Activated CD4-positive, alpha-beta memory T cell treated with anti-CD3 and anti-CD28 coated beads for 36 hours (primary cell): ENCODE measurements at regions not wholly inside any gene's neighbourhood (a gene's known extent, or its start where the extent isn't known, plus 50 kb on each side); places are given as distances from the start of the nearest gene placed in this dataset.

Experiments used
- CTCF ChIA-PET: fragments of 350-600 bp; sonication (Branson Sonifier 250); formaldehyde crosslinking; loops from one replicate; lab custom pipeline; 2021; ENCODE audit warnings: antibody characterized with exemption, inconsistent platforms; lab: Charles Lee
- POLR2A ChIA-PET: fragments of 350-600 bp; sonication (Branson Sonifier 250); formaldehyde crosslinking; loops from one replicate; lab custom pipeline; 2021; ENCODE audit warnings: antibody characterized with exemption; lab: Charles Lee
- DNase-seq: peaks from one replicate; pipeline ENCODE4 v3.0.0-alpha.2; 2020
- H3K27ac Mint-ChIP-seq: one replicate; pipeline ENCODE4 v1.8.0; 2021; ENCODE audit warnings: mixed read lengths
- H3K27me3 Mint-ChIP-seq: one replicate; pipeline ENCODE4 v1.8.0; 2021; ENCODE audit warnings: mixed read lengths
- H3K36me3 Mint-ChIP-seq: one replicate; pipeline ENCODE4 v1.8.0; 2021; ENCODE audit warnings: mixed read lengths
- H3K4me1 Mint-ChIP-seq: one replicate; pipeline ENCODE4 v1.8.0; 2021; ENCODE audit warnings: low read depth, mixed read lengths
- H3K4me3 Mint-ChIP-seq: one replicate; pipeline ENCODE4 v1.8.0; 2021; ENCODE audit warnings: mild to moderate bottlenecking, mixed read lengths
- H3K9me3 Mint-ChIP-seq: one replicate; pipeline ENCODE4 v1.8.0; 2021; ENCODE audit warnings: mixed read lengths
- intact Hi-C: fragments of 100-400 bp; cut with micrococcal nuclease; formaldehyde crosslinking; loops from one replicate; pipeline ENCODE4 v1.15.1; 2023

- Mint-ChIP-seq H3K9me3 (no peaks in the 10 kb centered on the region), H3K4me1 (no peaks in the 10 kb centered on the region), H3K36me3 (no peaks in the 10 kb centered on the region), H3K4me3 (no peak overlapping the region), H3K27me3 (no peaks in the 10 kb centered on the region), H3K27ac (no peak overlapping the region)
- POLR2A ChIA-PET = no interaction called here
- CTCF ChIA-PET = no interaction called here
- intact Hi-C loops = no loop called here
- DNase-seq = no peak
Observed at GRCh38 chr14:34237081-34237480, 225.0 kb downstream of the SPTSSA start.

GRCh38 chr14:34235643-34236300 lies 226.3 kb downstream of the SPTSSA start:
- no peak overlapping the region for H3K27ac Mint-ChIP-seq
- no peaks in the 10 kb centered on the region for H3K36me3 Mint-ChIP-seq
- no peak overlapping the region for H3K4me3 Mint-ChIP-seq
- ChIA-PET CTCF (interaction anchor here (1.0 kb wide), 1 partner anchor 93 kb away, joined by 3 read pairs; no protein-coding TSS in a partner anchor), POLR2A (no interaction called here)
- intact Hi-C loops = no loop called here
- H3K9me3 Mint-ChIP-seq = no peaks in the 10 kb centered on the region
- H3K4me1 Mint-ChIP-seq = no peaks in the 10 kb centered on the region
- DNase-seq = no peak
- no peaks in the 10 kb centered on the region for H3K27me3 Mint-ChIP-seq

- H3K36me3 Mint-ChIP-seq = no peaks in the 10 kb centered on the region
- peaks cover 3% of the 10 kb centered on the region for H3K27me3 Mint-ChIP-seq
- H3K4me3 Mint-ChIP-seq = no peak overlapping the region
- no peaks in the 10 kb centered on the region for H3K4me1 Mint-ChIP-seq
- no peak overlapping the region for H3K27ac Mint-ChIP-seq
- no peak for DNase-seq
- no peaks in the 10 kb centered on the region for H3K9me3 Mint-ChIP-seq
- ChIA-PET CTCF (no interaction called here), POLR2A (no interaction called here)
- intact Hi-C loops = no loop called here
Observed at GRCh38 chr14:34234258-34234657, 227.8 kb downstream of the SPTSSA start.

- H3K9me3 Mint-ChIP-seq = no peaks in the 10 kb centered on the region
- no peak overlapping the region for H3K27ac Mint-ChIP-seq
- peaks cover 3% of the 10 kb centered on the region for H3K27me3 Mint-ChIP-seq
- POLR2A ChIA-PET = no interaction called here
- no peaks in the 10 kb centered on the region for H3K4me1 Mint-ChIP-seq
- no peak overlapping the region for H3K4me3 Mint-ChIP-seq
- no peaks in the 10 kb centered on the region for H3K36me3 Mint-ChIP-seq
- no peak for DNase-seq
- intact Hi-C loops = no loop called here
- CTCF ChIA-PET = no interaction called here
Observed at GRCh38 chr14:34233619-34234018, 228.4 kb downstream of the SPTSSA start.

- peaks cover 5% of the 10 kb centered on the region for H3K4me1 Mint-ChIP-seq
- ChIA-PET POLR2A (no interaction called here), CTCF (no interaction called here)
- no peaks in the 10 kb centered on the region for H3K36me3 Mint-ChIP-seq
- no peaks in the 10 kb centered on the region for H3K9me3 Mint-ChIP-seq
- DNase-seq = no peak
- H3K27ac Mint-ChIP-seq = no peak overlapping the region
- no peak overlapping the region for H3K4me3 Mint-ChIP-seq
- intact Hi-C loops = no loop called here
- peaks cover 5% of the 10 kb centered on the region for H3K27me3 Mint-ChIP-seq
Observed at GRCh38 chr14:34232790-34233189, 229.2 kb downstream of the SPTSSA start.

GRCh38 chr14:34231626-34232025 lies 230.4 kb downstream of the SPTSSA start:
- peaks cover 6% of the 10 kb centered on the region for H3K4me1 Mint-ChIP-seq
- no peak overlapping the region for H3K4me3 Mint-ChIP-seq
- no peak for DNase-seq
- no peaks in the 10 kb centered on the region for H3K9me3 Mint-ChIP-seq
- intact Hi-C loops = no loop called here
- no peaks in the 10 kb centered on the region for H3K36me3 Mint-ChIP-seq
- CTCF ChIA-PET = no interaction called here
- POLR2A ChIA-PET = no interaction called here
- peaks cover 6% of the 10 kb centered on the region for H3K27me3 Mint-ChIP-seq
- H3K27ac Mint-ChIP-seq = no peak overlapping the region

GRCh38 chr14:34229140-34229539 lies 232.9 kb downstream of the SPTSSA start:
- H3K27me3 Mint-ChIP-seq = peaks cover 6% of the 10 kb centered on the region
- ChIA-PET POLR2A (no interaction called here), CTCF (interaction anchor here (0.7 to 3.0 kb wide), 12 partner anchors 20 to 436 kb away, joined by 3 to 32 read pairs (median 4); no protein-coding TSS in a partner anchor)
- H3K36me3 Mint-ChIP-seq = no peaks in the 10 kb centered on the region
- H3K27ac Mint-ChIP-seq = no peak overlapping the region
- H3K4me1 Mint-ChIP-seq = peaks cover 6% of the 10 kb centered on the region
- H3K9me3 Mint-ChIP-seq = no peaks in the 10 kb centered on the region
- intact Hi-C loops = loop anchor here (5.0 kb wide), 1 partner anchor 1652 kb away; no protein-coding TSS in a partner anchor
- no peak for DNase-seq
- no peak overlapping the region for H3K4me3 Mint-ChIP-seq

- Mint-ChIP-seq H3K9me3 (no peaks in the 10 kb centered on the region), H3K36me3 (no peaks in the 10 kb centered on the region), H3K4me1 (peaks cover 6% of the 10 kb centered on the region), H3K27ac (no peak overlapping the region), H3K4me3 (no peak overlapping the region), H3K27me3 (peaks cover 6% of the 10 kb centered on the region)
- DNase-seq = no peak
- ChIA-PET CTCF (interaction anchor here (0.6 to 3.0 kb wide), 29 partner anchors 11 to 436 kb away, joined by 3 to 32 read pairs (median 4); no protein-coding TSS in a partner anchor), POLR2A (no interaction called here)
- intact Hi-C loops = loop anchor here (1.0 to 5.0 kb wide), 2 partner anchors 389 to 1651 kb away; no protein-coding TSS in a partner anchor
Observed at GRCh38 chr14:34228650-34228976, 233.4 kb downstream of the SPTSSA start.

- ChIA-PET POLR2A (no interaction called here), CTCF (interaction anchor here (0.6 to 3.0 kb wide), 28 partner anchors 11 to 435 kb away, joined by 3 to 32 read pairs (median 4); no protein-coding TSS in a partner anchor)
- peaks cover 6% of the 10 kb centered on the region for H3K27me3 Mint-ChIP-seq
- H3K4me1 Mint-ChIP-seq = peaks cover 6% of the 10 kb centered on the region
- no peak overlapping the region for H3K4me3 Mint-ChIP-seq
- H3K36me3 Mint-ChIP-seq = no peaks in the 10 kb centered on the region
- intact Hi-C loops = loop anchor here (1.0 to 5.0 kb wide), 2 partner anchors 389 to 1651 kb away; no protein-coding TSS in a partner anchor
- no peaks in the 10 kb centered on the region for H3K9me3 Mint-ChIP-seq
- peak; percentile 70 for DNase-seq
- no peak overlapping the region for H3K27ac Mint-ChIP-seq
Observed at GRCh38 chr14:34227834-34228649, 234.0 kb downstream of the SPTSSA start.

- Mint-ChIP-seq H3K27me3 (peaks cover 7% of the 10 kb centered on the region), H3K27ac (no peak overlapping the region), H3K36me3 (no peaks in the 10 kb centered on the region), H3K4me1 (peaks cover 11% of the 10 kb centered on the region), H3K4me3 (no peak overlapping the region), H3K9me3 (no peaks in the 10 kb centered on the region)
- DNase-seq = no peak
- intact Hi-C loops = no loop called here
- ChIA-PET CTCF (interaction anchor here (0.6 to 0.7 kb wide), 2 partner anchors 223 to 383 kb away, joined by 3 read pairs; no protein-coding TSS in a partner anchor), POLR2A (no interaction called here)
Observed at GRCh38 chr14:34224221-34224620, 237.8 kb downstream of the SPTSSA start.

GRCh38 chr14:34223373-34224148 lies 238.5 kb downstream of the SPTSSA start:
- Mint-ChIP-seq H3K4me3 (no peak overlapping the region), H3K36me3 (no peaks in the 10 kb centered on the region), H3K4me1 (peaks cover 11% of the 10 kb centered on the region), H3K9me3 (no peaks in the 10 kb centered on the region), H3K27me3 (peaks cover 7% of the 10 kb centered on the region), H3K27ac (no peak overlapping the region)
- CTCF ChIA-PET = no interaction called here
- intact Hi-C loops = no loop called here
- POLR2A ChIA-PET = no interaction called here
- no peak for DNase-seq

GRCh38 chr14:34222867-34223266 lies 239.2 kb downstream of the SPTSSA start:
- peaks cover 7% of the 10 kb centered on the region for H3K4me1 Mint-ChIP-seq
- ChIA-PET POLR2A (no interaction called here), CTCF (no interaction called here)
- peaks cover 6% of the 10 kb centered on the region for H3K27me3 Mint-ChIP-seq
- intact Hi-C loops = no loop called here
- no peak overlapping the region for H3K27ac Mint-ChIP-seq
- no peak for DNase-seq
- no peak overlapping the region for H3K4me3 Mint-ChIP-seq
- H3K36me3 Mint-ChIP-seq = no peaks in the 10 kb centered on the region
- H3K9me3 Mint-ChIP-seq = no peaks in the 10 kb centered on the region
